LNCAP (cell line): ENCODE measurements at regions not wholly inside any gene's neighbourhood (a gene's known extent, or its start where the extent isn't known, plus 50 kb on each side); places are given as distances from the start of the nearest gene placed in this dataset.

ENCODE experiments used
- CTCF ChIP-seq: fragments of 450-650 bp; IDR thresholded peaks from 2 replicates; pipeline ENCODE4 v1.5.1; 2017; ENCODE audit warnings: mild to moderate bottlenecking

- no peak for TF ChIP-seq CTCF
Observed at GRCh38 chr2:228628682-228629081, 447.2 kb upstream of the SPHKAP start.

DNA sequence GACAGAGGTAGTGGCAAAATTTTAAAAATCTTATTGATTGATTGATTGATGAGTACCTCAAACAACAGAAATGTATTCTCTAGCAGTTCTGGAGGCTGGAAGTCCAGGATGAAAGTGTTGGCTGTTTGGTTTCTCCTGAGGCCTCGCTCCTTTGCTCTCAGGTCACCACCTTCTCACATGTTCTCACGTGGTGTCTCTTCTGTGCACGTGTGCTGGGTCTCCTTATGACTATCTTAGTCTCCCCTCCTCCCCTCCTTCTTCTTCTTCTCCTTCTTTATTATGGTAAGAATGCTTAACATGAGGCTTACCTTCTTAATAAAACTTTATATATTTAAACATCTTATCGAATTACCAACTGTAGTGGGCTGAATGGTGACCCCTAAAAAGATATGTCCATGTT is 446.0 kb upstream of the SPHKAP start:
- TF ChIP-seq CTCF: no peak

DNA sequence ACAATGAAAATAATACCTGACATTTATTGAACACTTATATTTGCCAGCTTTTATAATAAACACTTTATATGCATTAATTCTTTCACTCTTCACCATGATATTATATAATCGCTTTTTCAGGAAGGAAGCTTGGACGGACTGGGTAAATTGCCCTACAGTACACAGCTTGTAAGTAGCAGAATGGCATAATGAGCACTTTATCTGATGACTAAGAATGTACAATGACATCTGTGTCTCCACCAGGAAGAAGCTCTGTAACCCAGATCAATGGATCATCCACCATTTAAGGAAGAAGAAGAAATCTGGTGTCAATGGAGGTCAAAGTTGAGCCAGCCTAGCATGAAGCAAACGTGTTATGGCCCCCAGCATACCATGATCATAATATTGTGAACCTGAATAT is 444.0 kb upstream of the SPHKAP start:
- TF ChIP-seq CTCF: no peak

DNA sequence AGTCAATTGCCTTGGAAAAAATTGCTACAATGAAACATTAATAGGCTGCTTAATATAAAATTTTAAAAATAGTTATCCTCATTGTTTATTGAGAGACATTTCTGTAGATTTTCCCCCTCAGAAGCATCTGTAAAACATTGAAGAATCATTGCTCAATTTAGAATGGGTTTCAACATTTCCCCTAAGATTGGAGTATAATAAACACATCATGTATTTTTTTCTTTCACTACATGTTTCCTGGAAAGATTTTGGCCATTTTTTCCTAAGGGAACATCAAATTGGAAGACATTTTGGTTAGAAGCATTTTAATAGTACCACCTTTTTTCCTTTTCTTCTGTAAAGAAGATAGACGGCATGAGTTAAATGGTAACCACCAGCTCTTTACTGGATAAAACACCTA is 443.2 kb upstream of the SPHKAP start:
- TF ChIP-seq CTCF: no peak

DNA sequence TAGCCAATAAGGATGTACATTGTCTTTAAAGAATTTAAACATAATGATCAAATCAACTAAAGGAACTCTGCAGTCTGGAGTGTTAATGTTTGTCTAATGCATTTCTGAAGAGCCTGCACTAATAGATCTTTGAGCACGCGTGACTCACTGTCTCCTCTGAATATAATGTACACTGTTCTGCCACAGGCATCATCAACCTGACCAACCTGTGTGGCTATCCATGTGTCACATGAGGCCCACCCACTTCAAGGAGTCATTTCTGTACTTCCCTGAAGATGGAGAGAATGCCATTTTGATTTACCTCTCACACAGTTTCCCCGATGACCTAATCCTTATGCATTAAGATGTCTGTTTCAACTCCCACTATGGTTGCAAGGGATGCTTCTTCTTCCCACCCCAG is 434.0 kb upstream of the SPHKAP start:
- no peak for TF ChIP-seq CTCF

- no peak for TF ChIP-seq CTCF
Observed at GRCh38 chr2:228614741-228615140, 433.3 kb upstream of the SPHKAP start.

DNA sequence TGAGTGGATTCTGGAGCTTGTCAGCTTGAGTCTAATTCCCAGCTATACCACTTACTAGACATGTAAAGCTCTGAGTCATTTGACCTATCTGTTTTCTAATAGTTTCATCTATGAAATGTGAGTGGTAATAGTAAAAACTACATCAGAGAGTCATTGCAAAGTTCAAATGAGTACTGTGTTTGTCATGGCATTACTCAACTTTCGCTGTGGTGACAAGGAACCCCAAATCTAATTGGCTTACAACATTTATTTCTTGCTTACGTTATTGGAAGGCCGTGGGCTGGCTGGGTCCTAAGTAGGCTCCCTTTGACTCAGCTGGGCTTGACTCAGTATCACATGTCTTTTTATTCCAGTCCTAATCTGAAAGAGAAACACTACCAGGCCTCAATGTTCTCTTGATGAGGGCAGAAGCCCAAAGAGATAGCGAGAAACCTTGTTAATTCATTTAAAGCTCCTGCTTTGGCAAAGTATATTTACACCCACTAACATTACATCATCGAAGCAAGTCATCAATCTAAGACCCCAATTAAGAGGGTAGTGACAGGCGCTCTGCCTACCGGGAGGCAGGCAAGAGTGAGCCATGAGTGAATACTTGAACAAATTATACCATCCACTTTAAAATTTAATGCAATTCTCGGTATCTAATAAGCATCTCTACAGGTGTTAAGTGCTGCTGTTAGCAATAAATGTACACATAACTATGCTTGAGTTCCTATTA is 431.8 kb upstream of the SPHKAP start:
- no peak for TF ChIP-seq CTCF

DNA sequence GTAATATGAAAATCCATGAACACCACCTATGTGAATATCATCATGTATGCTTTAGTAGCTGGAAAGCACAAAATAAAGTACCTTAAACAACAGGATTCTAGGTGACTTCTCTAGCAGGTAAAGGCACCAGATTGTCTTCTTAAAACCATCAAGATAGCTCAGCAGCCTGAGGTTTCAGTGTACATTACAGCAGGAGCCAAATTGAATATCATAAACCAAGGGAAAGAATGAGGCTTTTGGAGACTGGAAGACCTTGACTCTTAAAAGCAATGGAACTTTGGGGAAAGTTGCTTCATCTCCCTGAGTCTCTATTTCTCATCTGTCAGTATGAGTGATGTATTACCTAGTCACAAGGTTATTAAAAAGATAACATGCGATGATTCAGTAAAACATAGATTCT is 429.7 kb upstream of the SPHKAP start:
- TF ChIP-seq CTCF: no peak
